HG02840 (cell line): ENCODE measurements at regions not wholly inside any gene's neighbourhood (a gene's known extent, or its start where the extent isn't known, plus 50 kb on each side); places are given as distances from the start of the nearest gene placed in this dataset.
"Not testable (repeated sequence)": the region's sequence is repeated elsewhere in the genome, so short reads cannot be mapped to it uniquely, and the experiment has no call there.

ENCODE experiments used
- ATAC-seq: cut with Tn5 transposase; IDR thresholded peaks from one replicate; pipeline ENCODE4 v1.9.1; 2021; ENCODE audit warnings: mild to moderate bottlenecking, moderate library complexity, moderate number of reproducible peaks; ENCODE audit not compliant: unreplicated experiment, low FRiP score

- ATAC-seq: no peak
Observed at GRCh38 chr2:143842836-143843235, 677.1 kb downstream of the ZEB2 start.

- ATAC-seq: no peak
Observed at GRCh38 chr2:143841935-143842334, 678.0 kb downstream of the ZEB2 start.

- no peak for ATAC-seq
Observed at GRCh38 chr2:143840601-143841000, 679.3 kb downstream of the ZEB2 start.

- ATAC-seq: no peak
Observed at GRCh38 chr2:143840194-143840593, 679.7 kb downstream of the ZEB2 start.

- no peak for ATAC-seq
Observed at GRCh38 chr2:143839456-143839855, 680.5 kb downstream of the ZEB2 start.

- ATAC-seq: not testable (repeated sequence)
Observed at GRCh38 chr2:143837055-143837454, 682.9 kb downstream of the ZEB2 start.

GRCh38 chr2:143835481-143835880 lies 684.4 kb downstream of the ZEB2 start:
- no peak for ATAC-seq

- ATAC-seq: no peak
Observed at GRCh38 chr2:143833015-143833660, 686.8 kb downstream of the ZEB2 start.

GRCh38 chr2:143830476-143830875 lies 689.4 kb downstream of the ZEB2 start:
- ATAC-seq: no peak

- no peak for ATAC-seq
Observed at GRCh38 chr2:143828763-143829537, 691.0 kb downstream of the ZEB2 start.

GRCh38 chr2:143824791-143825190 lies 695.1 kb downstream of the ZEB2 start:
- no peak for ATAC-seq

GRCh38 chr2:143823876-143824275 lies 694.7 kb downstream of the ARHGAP15 start:
- ATAC-seq: no peak

GRCh38 chr2:143823296-143823695 lies 694.1 kb downstream of the ARHGAP15 start:
- no peak for ATAC-seq

GRCh38 chr2:143822736-143823135 lies 693.5 kb downstream of the ARHGAP15 start:
- ATAC-seq: no peak

GRCh38 chr2:143819764-143820163 lies 690.5 kb downstream of the ARHGAP15 start:
- ATAC-seq: no peak

GRCh38 chr2:143819190-143819735 lies 690.0 kb downstream of the ARHGAP15 start:
- no peak for ATAC-seq
